ENCODE measurements at regions not wholly inside any gene's neighbourhood (a gene's known extent, or its start where the extent isn't known, plus 50 kb on each side); places are given as distances from the start of the nearest gene placed in this dataset.

GRCh38 chr10:131024259-131025131 is 287.0 kb downstream of the TCERG1L start:
- H3K27me3 ChIP-seq (ENCODE audit: control insufficient read depth, insufficient read depth, low read length) = peaks cover 27% of the 10 kb centered on the region; the same call in 1 of the 2 replicates
- no peaks in the 10 kb centered on the region for H3K9me3 ChIP-seq (ENCODE audit: control insufficient read depth, insufficient read depth, low read depth, low read length)
- H3K4me3 ChIP-seq (ENCODE audit: low read depth, low read length) = no peak overlapping the region
- no peak overlapping the region for H3K9ac ChIP-seq (ENCODE audit: low read length)
- H3K4me1 ChIP-seq (ENCODE audit: control insufficient read depth, insufficient read depth, low read length) = peaks cover 8% of the 10 kb centered on the region; the same call in 1 of the 2 replicates
- H3K27ac ChIP-seq (ENCODE audit: low read depth, low read length) = no peak overlapping the region
- H3K36me3 ChIP-seq (ENCODE audit: control insufficient read depth, insufficient read depth, low read length) = no peaks in the 10 kb centered on the region

GRCh38 chr10:131025333-131025732 is 286.2 kb downstream of the TCERG1L start:
- no peak overlapping the region for H3K4me3 ChIP-seq (ENCODE audit: low read depth, low read length)
- H3K4me1 ChIP-seq (ENCODE audit: control insufficient read depth, insufficient read depth, low read length) = peaks cover 8% of the 10 kb centered on the region; the same call in 1 of the 2 replicates
- no peak overlapping the region for H3K9ac ChIP-seq (ENCODE audit: low read length)
- H3K36me3 ChIP-seq (ENCODE audit: control insufficient read depth, insufficient read depth, low read length) = no peaks in the 10 kb centered on the region
- H3K9me3 ChIP-seq (ENCODE audit: control insufficient read depth, insufficient read depth, low read depth, low read length) = no peaks in the 10 kb centered on the region
- H3K27ac ChIP-seq (ENCODE audit: low read depth, low read length) = no peak overlapping the region
- peaks cover 27% of the 10 kb centered on the region; the same call in 1 of the 2 replicates for H3K27me3 ChIP-seq (ENCODE audit: control insufficient read depth, insufficient read depth, low read length)

- H3K27ac ChIP-seq (ENCODE audit: low read depth, low read length) = no peak overlapping the region
- no peak overlapping the region for H3K9ac ChIP-seq (ENCODE audit: low read length)
- peaks cover 25% of the 10 kb centered on the region; the same call in 1 of the 2 replicates for H3K27me3 ChIP-seq (ENCODE audit: control insufficient read depth, insufficient read depth, low read length)
- no peaks in the 10 kb centered on the region for H3K36me3 ChIP-seq (ENCODE audit: control insufficient read depth, insufficient read depth, low read length)
- no peak overlapping the region for H3K4me3 ChIP-seq (ENCODE audit: low read depth, low read length)
- H3K4me1 ChIP-seq (ENCODE audit: control insufficient read depth, insufficient read depth, low read length) = peaks cover 8% of the 10 kb centered on the region; the same call in 1 of the 2 replicates
- H3K9me3 ChIP-seq (ENCODE audit: control insufficient read depth, insufficient read depth, low read depth, low read length) = no peaks in the 10 kb centered on the region
Observed at GRCh38 chr10:131027256-131027655, 284.3 kb downstream of the TCERG1L start.

- Histone ChIP-seq H3K27ac (ENCODE audit: low read depth, low read length) (no peak overlapping the region), H3K9me3 (ENCODE audit: control insufficient read depth, insufficient read depth, low read depth, low read length) (no peaks in the 10 kb centered on the region), H3K4me1 (ENCODE audit: control insufficient read depth, insufficient read depth, low read length) (peaks cover 5% of the 10 kb centered on the region; the same call in 1 of the 2 replicates), H3K36me3 (ENCODE audit: control insufficient read depth, insufficient read depth, low read length) (no peaks in the 10 kb centered on the region), H3K27me3 (ENCODE audit: control insufficient read depth, insufficient read depth, low read length) (peaks cover 6% of the 10 kb centered on the region; the same call in 1 of the 2 replicates), H3K4me3 (ENCODE audit: low read depth, low read length) (no peak overlapping the region), H3K9ac (ENCODE audit: low read length) (no peak overlapping the region)
Observed at GRCh38 chr10:131031346-131031745, 280.2 kb downstream of the TCERG1L start.

- Histone ChIP-seq H3K4me1 (ENCODE audit: control insufficient read depth, insufficient read depth, low read length) (peaks cover 6% of the 10 kb centered on the region; the same call in 1 of the 2 replicates), H3K36me3 (ENCODE audit: control insufficient read depth, insufficient read depth, low read length) (no peaks in the 10 kb centered on the region), H3K9ac (ENCODE audit: low read length) (no peak overlapping the region), H3K9me3 (ENCODE audit: control insufficient read depth, insufficient read depth, low read depth, low read length) (no peaks in the 10 kb centered on the region), H3K27me3 (ENCODE audit: control insufficient read depth, insufficient read depth, low read length) (peaks cover 12% of the 10 kb centered on the region; the same call in 1 of the 2 replicates), H3K27ac (ENCODE audit: low read depth, low read length) (no peak overlapping the region), H3K4me3 (ENCODE audit: low read depth, low read length) (no peak overlapping the region)
Observed at GRCh38 chr10:131032329-131033165, 279.0 kb downstream of the TCERG1L start.

- Histone ChIP-seq H3K27ac (ENCODE audit: low read depth, low read length) (no peak overlapping the region), H3K4me1 (ENCODE audit: control insufficient read depth, insufficient read depth, low read length) (peaks cover 6% of the 10 kb centered on the region; the same call in 1 of the 2 replicates), H3K36me3 (ENCODE audit: control insufficient read depth, insufficient read depth, low read length) (no peaks in the 10 kb centered on the region)
Observed at GRCh38 chr10:131033166-131034085, 278.1 kb downstream of the TCERG1L start.

GRCh38 chr10:131034451-131034850 is 277.1 kb downstream of the TCERG1L start:
- Histone ChIP-seq H3K27me3 (ENCODE audit: control insufficient read depth, insufficient read depth, low read length) (peaks cover 12% of the 10 kb centered on the region; the same call in 1 of the 2 replicates), H3K27ac (ENCODE audit: low read depth, low read length) (no peak overlapping the region), H3K4me3 (ENCODE audit: low read depth, low read length) (no peak overlapping the region), H3K36me3 (ENCODE audit: control insufficient read depth, insufficient read depth, low read length) (no peaks in the 10 kb centered on the region), H3K4me1 (ENCODE audit: control insufficient read depth, insufficient read depth, low read length) (peaks cover 6% of the 10 kb centered on the region; the same call in 1 of the 2 replicates), H3K9ac (ENCODE audit: low read length) (no peak overlapping the region), H3K9me3 (ENCODE audit: control insufficient read depth, insufficient read depth, low read depth, low read length) (0 out of 2 replicates have a peak, but pooled peaks cover under 1% of the 10 kb centered on the region)

More at GRCh38 chr10:131033166-131034085, 278.1 kb downstream of the TCERG1L start:
- H3K27me3 ChIP-seq (ENCODE audit: control insufficient read depth, insufficient read depth, low read length) = peaks cover 12% of the 10 kb centered on the region; the same call in 1 of the 2 replicates
- no peak overlapping the region for H3K4me3 ChIP-seq (ENCODE audit: low read depth, low read length)
- H3K9ac ChIP-seq (ENCODE audit: low read length) = no peak overlapping the region
- H3K9me3 ChIP-seq (ENCODE audit: control insufficient read depth, insufficient read depth, low read depth, low read length) = no peaks in the 10 kb centered on the region

- no peaks in the 10 kb centered on the region for H3K36me3 ChIP-seq (ENCODE audit: control insufficient read depth, insufficient read depth, low read length)
- peaks cover 12% of the 10 kb centered on the region; the same call in 1 of the 2 replicates for H3K27me3 ChIP-seq (ENCODE audit: control insufficient read depth, insufficient read depth, low read length)
- H3K9ac ChIP-seq (ENCODE audit: low read length) = no peak overlapping the region
- H3K4me1 ChIP-seq (ENCODE audit: control insufficient read depth, insufficient read depth, low read length) = peaks cover 6% of the 10 kb centered on the region; the same call in 1 of the 2 replicates
- H3K9me3 ChIP-seq (ENCODE audit: control insufficient read depth, insufficient read depth, low read depth, low read length) = peaks cover 7% of the 10 kb centered on the region
- no peak overlapping the region for H3K4me3 ChIP-seq (ENCODE audit: low read depth, low read length)
- no peak overlapping the region for H3K27ac ChIP-seq (ENCODE audit: low read depth, low read length)
Observed at GRCh38 chr10:131035779-131036178, 275.7 kb downstream of the TCERG1L start.

- H3K9ac ChIP-seq (ENCODE audit: low read length) = no peak overlapping the region
- no peak overlapping the region for H3K4me3 ChIP-seq (ENCODE audit: low read depth, low read length)
- peaks cover 6% of the 10 kb centered on the region; the same call in 1 of the 2 replicates for H3K4me1 ChIP-seq (ENCODE audit: control insufficient read depth, insufficient read depth, low read length)
- H3K9me3 ChIP-seq (ENCODE audit: control insufficient read depth, insufficient read depth, low read depth, low read length) = peaks cover 17% of the 10 kb centered on the region
- H3K36me3 ChIP-seq (ENCODE audit: control insufficient read depth, insufficient read depth, low read length) = no peaks in the 10 kb centered on the region
- H3K27me3 ChIP-seq (ENCODE audit: control insufficient read depth, insufficient read depth, low read length) = peaks cover 12% of the 10 kb centered on the region; the same call in 1 of the 2 replicates
- no peak overlapping the region for H3K27ac ChIP-seq (ENCODE audit: low read depth, low read length)
Observed at GRCh38 chr10:131038056-131038455, 273.5 kb downstream of the TCERG1L start.

GRCh38 chr10:131041031-131041430 is 270.5 kb downstream of the TCERG1L start:
- Histone ChIP-seq H3K9ac (ENCODE audit: low read length) (no peak overlapping the region), H3K4me3 (ENCODE audit: low read depth, low read length) (no peak overlapping the region), H3K27me3 (ENCODE audit: control insufficient read depth, insufficient read depth, low read length) (peaks cover 29% of the 10 kb centered on the region; the same call in 1 of the 2 replicates), H3K4me1 (ENCODE audit: control insufficient read depth, insufficient read depth, low read length) (peaks cover 4% of the 10 kb centered on the region; the same call in 1 of the 2 replicates), H3K27ac (ENCODE audit: low read depth, low read length) (no peak overlapping the region), H3K36me3 (ENCODE audit: control insufficient read depth, insufficient read depth, low read length) (no peaks in the 10 kb centered on the region), H3K9me3 (ENCODE audit: control insufficient read depth, insufficient read depth, low read depth, low read length) (peaks cover 17% of the 10 kb centered on the region)
